H1 (cell line): ENCODE measurements at regions not wholly inside any gene's neighbourhood (a gene's known extent, or its start where the extent isn't known, plus 50 kb on each side); places are given as distances from the start of the nearest gene placed in this dataset.
A peak's percentile ranks its signal among the peaks of the same experiment; 100 is the strongest.

ENCODE experiments used
- CTCF ChIA-PET: fragments of 300-600 bp; sonication (Branson Sonifier 250); formaldehyde crosslinking; loops from one replicate; lab custom pipeline; 2021; ENCODE audit not compliant: partially characterized antibody; lab: Charles Lee
- POLR2A ChIA-PET: fragments of 300-600 bp; sonication (Branson Sonifier 250); formaldehyde crosslinking; loops from one replicate; lab custom pipeline; 2021; ENCODE audit warnings: inconsistent platforms; ENCODE audit not compliant: partially characterized antibody; lab: Charles Lee
- DNase-seq, 2 experiments: peaks; one replicate each; pipeline versions ENCODE4 v3.0.0 to v3.0.0-alpha.2; 2010 to 2022; ENCODE audit warnings: low spot score in 2 of 2, low read depth in 1 of 2, mixed read lengths in 1 of 2
- FAIRE-seq: peaks from 2 replicates; lab custom pipeline; 2011; peaks lifted over from hg19 to GRCh38; lab: Jason Lieb, UNC
- H2AFZ ChIP-seq: 2 replicates; pipeline ENCODE4 v1.8.1; 2012; ENCODE audit warnings: low read length, inconsistent platforms
- H2AK5ac ChIP-seq: 2 replicates; pipeline ENCODE4 v1.6.1; 2013; ENCODE audit warnings: low read depth, low read length
- H2BK120ac ChIP-seq: replicated peaks from 2 replicates; pipeline ENCODE3; 2013; ENCODE audit warnings: low read depth, low read length, inconsistent platforms
- H2BK12ac ChIP-seq: 2 replicates; pipeline ENCODE4 v1.6.1; 2013; ENCODE audit warnings: low read depth, low read length
- H2BK15ac ChIP-seq: 2 replicates; pipeline ENCODE4 v1.6.1; 2013; ENCODE audit warnings: low read length
- H2BK20ac ChIP-seq: 2 replicates; pipeline ENCODE4 v1.6.1; 2013; ENCODE audit warnings: low read length
- H2BK5ac ChIP-seq: 2 replicates; pipeline ENCODE4 v1.6.1; 2013; ENCODE audit warnings: low read depth, low read length
- H3K14ac ChIP-seq: 2 replicates; pipeline ENCODE4 v1.6.1; 2013; ENCODE audit warnings: inconsistent platforms; ENCODE audit not compliant: insufficient read length
- H3K18ac ChIP-seq: 2 replicates; pipeline ENCODE4 v1.6.1; 2013; ENCODE audit warnings: low read length; ENCODE audit errors: extremely low read depth
- H3K23ac ChIP-seq: 2 replicates; pipeline ENCODE4 v1.6.1; 2013; ENCODE audit warnings: inconsistent platforms; ENCODE audit not compliant: insufficient read length
- H3K23me2 ChIP-seq: 2 replicates; pipeline ENCODE4 v1.6.1; 2013; ENCODE audit warnings: low read depth, low read length
- H3K27ac ChIP-seq: 2 replicates; pipeline ENCODE4 v1.6.1; 2011; ENCODE audit warnings: low read depth, low read length, inconsistent platforms
- H3K27me3 ChIP-seq, 4 experiments: replicated peaks in 1 of 4; 1 replicate in 1 of 4; 2 replicates in 3 of 4; pipeline versions ENCODE4 v1.6.1 to v1.8.1; 2011 to 2013; ENCODE audit warnings: low read length in 3 of 4, mild to moderate bottlenecking in 3 of 4, inconsistent platforms in 2 of 4, mixed read lengths in 2 of 4, moderate library complexity in 1 of 4; ENCODE audit not compliant: control insufficient read depth in 3 of 4, insufficient read depth in 3 of 4; ENCODE audit errors: extremely low read depth in 1 of 4
- H3K36me3 ChIP-seq, 4 experiments: 2 replicates each; pipeline versions ENCODE4 v1.6.1 to v1.8.1; 2011 to 2013; ENCODE audit warnings: mild to moderate bottlenecking in 4 of 4, low read length in 3 of 4, moderate library complexity in 2 of 4, control low read depth in 1 of 4, inconsistent platforms in 1 of 4; ENCODE audit not compliant: insufficient read depth in 4 of 4, control insufficient read depth in 2 of 4
- H3K4ac ChIP-seq: replicated peaks from 2 replicates; pipeline ENCODE3; 2013; ENCODE audit warnings: low read length, low read depth, mixed read lengths, inconsistent platforms; ENCODE audit not compliant: insufficient read length
- H3K4me1 ChIP-seq, 4 experiments: replicated peaks in 1 of 4; 1 replicate in 1 of 4; 2 replicates in 3 of 4; pipeline versions ENCODE4 v1.6.1 to v1.8.1; 2011 to 2013; ENCODE audit warnings: low read length in 3 of 4, inconsistent platforms in 2 of 4, mixed read lengths in 1 of 4; ENCODE audit not compliant: insufficient read depth in 4 of 4, control insufficient read depth in 3 of 4
- H3K4me2 ChIP-seq, 2 experiments: 2 replicates each; pipeline versions ENCODE4 v1.6.1 to v1.8.1; 2011 to 2013; ENCODE audit warnings: low read depth in 2 of 2, low read length in 2 of 2, control low read depth in 1 of 2, inconsistent platforms in 1 of 2, mild to moderate bottlenecking in 1 of 2; ENCODE audit not compliant: insufficient read depth in 1 of 2
- H3K4me3 ChIP-seq, 4 experiments: fragments of 200-600, 300-600 bp in 1 of 4; sonication (generic), shearing (Covaris generic), sonication (Bioruptor Twin) in 1 of 4; 2 replicates each; pipeline versions ENCODE4 v1.5.1 to v1.8.1; 2011 to 2016; ENCODE audit warnings: low read length in 4 of 4, low read depth in 3 of 4, control low read depth in 2 of 4, inconsistent platforms in 2 of 4, mild to moderate bottlenecking in 2 of 4, mixed read lengths in 1 of 4, moderate library complexity in 1 of 4; ENCODE audit not compliant: insufficient read depth in 2 of 4; ENCODE audit errors: extremely low read depth in 1 of 4
- H3K56ac ChIP-seq: replicated peaks from 2 replicates; pipeline ENCODE3; 2013; ENCODE audit warnings: low read depth, mild to moderate bottlenecking, mixed read lengths, low read length, inconsistent platforms; ENCODE audit not compliant: insufficient read length
- H3K79me1 ChIP-seq: 2 replicates; pipeline ENCODE4 v1.6.1; 2013; ENCODE audit warnings: low read depth, low read length, control low read depth
- H3K79me2 ChIP-seq, 2 experiments: 2 replicates each; pipeline versions ENCODE4 v1.6.1 to v1.8.1; 2012 to 2013; ENCODE audit warnings: low read length in 2 of 2, mild to moderate bottlenecking in 2 of 2, inconsistent platforms in 1 of 2; ENCODE audit not compliant: insufficient read depth in 2 of 2, control insufficient read depth in 1 of 2
- H3K9ac ChIP-seq, 4 experiments: replicated peaks in 1 of 4; 1 replicate in 1 of 4; 2 replicates in 3 of 4; pipeline versions ENCODE4 v1.6.1 to v1.8.1; 2011 to 2013; ENCODE audit warnings: low read depth in 3 of 4, low read length in 3 of 4, control low read depth in 2 of 4, mild to moderate bottlenecking in 2 of 4, moderate library complexity in 2 of 4, inconsistent platforms in 1 of 4; ENCODE audit errors: extremely low read depth in 1 of 4
- H3K9me3 ChIP-seq, 2 experiments: 2 replicates each; pipeline versions ENCODE4 v1.6.1 to v1.8.1; 2012 to 2013; ENCODE audit warnings: mild to moderate bottlenecking in 2 of 2, moderate library complexity in 2 of 2, control low read depth in 1 of 2, inconsistent platforms in 1 of 2, low read depth in 1 of 2, low read length in 1 of 2, mixed read lengths in 1 of 2; ENCODE audit not compliant: insufficient read depth in 2 of 2
- H4K20me1 ChIP-seq, 2 experiments: replicated peaks in 1 of 2; 2 replicates each; pipeline versions ENCODE3 to v1.8.1; 2011 to 2013; ENCODE audit warnings: inconsistent platforms in 2 of 2, low read length in 2 of 2, mild to moderate bottlenecking in 1 of 2; ENCODE audit not compliant: insufficient read depth in 2 of 2, control insufficient read depth in 1 of 2
- H4K5ac ChIP-seq: 2 replicates; pipeline ENCODE4 v1.6.1; 2013; ENCODE audit warnings: low read length, low read depth, mixed read lengths, inconsistent platforms; ENCODE audit not compliant: insufficient read length
- H4K8ac ChIP-seq: 2 replicates; pipeline ENCODE4 v1.8.0; 2013; ENCODE audit warnings: mild to moderate bottlenecking, moderate library complexity, low read length, inconsistent platforms; ENCODE audit not compliant: insufficient read depth; ENCODE audit errors: extremely low read depth
- H4K91ac ChIP-seq: replicated peaks from 2 replicates; pipeline ENCODE3; 2013; ENCODE audit warnings: low read length, mixed read lengths, inconsistent platforms; ENCODE audit not compliant: insufficient read length
- BRCA1 ChIP-seq: IDR thresholded peaks from 2 replicates; pipeline ENCODE4 v1.6.1; 2012; ENCODE audit warnings: low read depth, low read length, improper control_type of control experiment
- CHD1 ChIP-seq: IDR thresholded peaks from 2 replicates; pipeline ENCODE4 v1.6.1; 2012; ENCODE audit warnings: low read depth, low read length, improper control_type of control experiment
- CTBP2 ChIP-seq: IDR thresholded peaks from 2 replicates; pipeline ENCODE4 v1.7.0; 2011; ENCODE audit warnings: borderline replicate concordance, mild to moderate bottlenecking, moderate library complexity, mixed read lengths, low read length; ENCODE audit not compliant: insufficient read depth, insufficient read length
- EGR1 ChIP-seq: IDR thresholded peaks from 2 replicates; pipeline ENCODE4 v1.6.1; 2011; ENCODE audit warnings: low read depth, low read length, borderline replicate concordance
- HDAC6 ChIP-seq: IDR thresholded peaks from one replicate; pipeline ENCODE4 v1.7.1; 2012; ENCODE audit warnings: low read depth, mild to moderate bottlenecking, inconsistent platforms, low read length, moderate library complexity
- KDM1A ChIP-seq: fragments of 200-600, 300-600 bp; sonication (generic); IDR thresholded peaks from 2 replicates; pipeline ENCODE4 v1.7.1; 2016; ENCODE audit warnings: mild to moderate bottlenecking, low read length, borderline replicate concordance
- KDM4A ChIP-seq: IDR thresholded peaks from one replicate; pipeline ENCODE4 v1.7.1; 2012; ENCODE audit warnings: low read depth, mild to moderate bottlenecking, moderate library complexity, low read length, inconsistent platforms; ENCODE audit not compliant: severe bottlenecking
- POLR2AphosphoS5 ChIP-seq: IDR thresholded peaks from 2 replicates; pipeline ENCODE4 v1.6.1; 2011; ENCODE audit warnings: low read depth, low read length
- SAP30 ChIP-seq: fragments of 300-600 bp; sonication (generic); IDR thresholded peaks from 2 replicates; pipeline ENCODE4 v1.7.1; 2012; ENCODE audit warnings: low read length, moderate library complexity, mild to moderate bottlenecking, inconsistent platforms; ENCODE audit not compliant: insufficient read depth, insufficient replicate concordance
- SP4 ChIP-seq: IDR thresholded peaks from 2 replicates; pipeline ENCODE4 v1.6.1; 2012; ENCODE audit warnings: low read length, inconsistent platforms
- SUZ12 ChIP-seq: fragments of 200-600 bp; sonication (generic); IDR thresholded peaks from 2 replicates; pipeline ENCODE4 v1.6.1; 2012; ENCODE audit warnings: mild to moderate bottlenecking, inconsistent platforms, low read length, moderate library complexity, mixed read lengths
- TAF1 ChIP-seq: IDR thresholded peaks from 2 replicates; pipeline ENCODE4 v1.6.1; 2011; ENCODE audit warnings: mild to moderate bottlenecking, low read depth, low read length
- TBP ChIP-seq: IDR thresholded peaks from 2 replicates; pipeline ENCODE4 v1.6.1; 2011; ENCODE audit warnings: low read depth, low read length, improper control_type of control experiment
- TEAD4 ChIP-seq: IDR thresholded peaks from 2 replicates; pipeline ENCODE4 v1.6.1; 2012; ENCODE audit warnings: low read depth, low read length, inconsistent platforms, mixed read lengths
- WGBS, 2 experiments: shearing (Covaris generic) in 1 of 2; methylation state at CpG; one replicate each; pipeline versions ENCODE4 v1.1.6 to v1.1.7; 2013 to 2015; ENCODE audit warnings: low lambda C conversion rate in 2 of 2, mixed read lengths in 2 of 2, inconsistent platforms in 1 of 2, low coverage in 1 of 2, missing lambda C conversion rate in 1 of 2; ENCODE audit not compliant: insufficient replicate concordance in 2 of 2, insufficient coverage in 1 of 2, insufficient read length in 1 of 2; ENCODE audit errors: extremely low coverage in 1 of 2, missing lambda C conversion rate in 1 of 2; 5-methylcytosine and 5-hydroxymethylcytosine counted together

GRCh38 chr10:124160943-124161582 lies 67.7 kb upstream of the CHST15 start:
- no peak for DNase-seq
- peak overlapping the region; percentile 33; the same call in 1 of the 2 replicates for H2AK5ac ChIP-seq
- no peaks in the 10 kb centered on the region for H3K79me1 ChIP-seq
- POLR2A ChIA-PET = no interaction called here
- WGBS, 2 experiments = 82% methylated on average over 13 of the region's 13 CpGs; no CpG with 5 or more reads in 1 of the 2 experiments
- H4K8ac ChIP-seq = no peak overlapping the region
- no peaks in the 10 kb centered on the region for H3K36me3 ChIP-seq
- no peak overlapping the region for H3K56ac ChIP-seq
- no peak overlapping the region for H3K18ac ChIP-seq
- H2BK120ac ChIP-seq = no peak overlapping the region
- no peak overlapping the region for H3K4me3 ChIP-seq
- no peak overlapping the region for H4K5ac ChIP-seq
- no peaks in the 10 kb centered on the region for H4K20me1 ChIP-seq
- H3K4me2 ChIP-seq = no peak overlapping the region
- peaks cover 0 to 3% (median 0%) of the 10 kb centered on the region in 4 experiments; a peak in 1 of 7 replicates for H3K27me3 ChIP-seq
- peak overlapping the region; percentile 54 for H4K91ac ChIP-seq
- H3K9me3 ChIP-seq = peaks cover 4% of the 10 kb centered on the region in 2 experiments; a peak in 2 of 4 replicates
- no peak overlapping the region for H3K9ac ChIP-seq
- H3K79me2 ChIP-seq = no peaks in the 10 kb centered on the region
- FAIRE-seq = no peak
- no peak overlapping the region for H3K23ac ChIP-seq
- H2BK12ac ChIP-seq = no peak overlapping the region
- H2BK15ac ChIP-seq = no peak overlapping the region
- H3K14ac ChIP-seq = no peak overlapping the region
- no peak overlapping the region for H2BK20ac ChIP-seq
- H3K23me2 ChIP-seq = no peaks in the 10 kb centered on the region
- CTCF ChIA-PET = interaction anchor here (0.8 kb wide), 1 partner anchor 58 kb away, joined by 3 read pairs; no protein-coding TSS in a partner anchor
- no peak overlapping the region for H3K4ac ChIP-seq
- H3K4me1 ChIP-seq = peaks cover 0 to 13% (median 9%) of the 10 kb centered on the region in 4 experiments; a peak in 6 of 7 replicates
- H2BK5ac ChIP-seq = no peak overlapping the region
- no peak overlapping the region for H3K27ac ChIP-seq
- no peak overlapping the region for H2AFZ ChIP-seq
- no peak for TF ChIP-seq TEAD4
- no peak for TF ChIP-seq SUZ12
- TF ChIP-seq TBP = no peak
- no peak for TF ChIP-seq KDM4A
- TF ChIP-seq SAP30 = no peak
- TF ChIP-seq TAF1 = no peak
- no peak for TF ChIP-seq SP4
- TF ChIP-seq CTBP2 = no peak
- TF ChIP-seq CHD1 = no peak
- no peak for TF ChIP-seq KDM1A
- TF ChIP-seq POLR2AphosphoS5 = no peak
- no peak for TF ChIP-seq BRCA1
- no peak for TF ChIP-seq EGR1
- TF ChIP-seq HDAC6 = no peak
